Testis (tissue), 2 donors: ENCODE measurements at regions not wholly inside any gene's neighbourhood (a gene's known extent, or its start where the extent isn't known, plus 50 kb on each side); places are given as distances from the start of the nearest gene placed in this dataset.

ENCODE experiments used
- POLR2A ChIP-seq: fragments of 450-650 bp; IDR thresholded peaks from one replicate; pipeline ENCODE4 v1.6.1; 2017; ENCODE audit warnings: antibody characterized with exemption, mild to moderate bottlenecking, moderate library complexity
- TF ChIP-seq, protein P1 (sequence below), 3 experiments: fragments of 450-650 bp in 2 of 3; fragments of 200-600 bp in 1 of 3; sonication (generic) in 1 of 3; IDR thresholded peaks; one replicate each; pipeline ENCODE4 v1.5.1; 2016 to 2019; ENCODE audit warnings: antibody characterized with exemption in 3 of 3, mild to moderate bottlenecking in 2 of 3, moderate library complexity in 1 of 3

DNA sequence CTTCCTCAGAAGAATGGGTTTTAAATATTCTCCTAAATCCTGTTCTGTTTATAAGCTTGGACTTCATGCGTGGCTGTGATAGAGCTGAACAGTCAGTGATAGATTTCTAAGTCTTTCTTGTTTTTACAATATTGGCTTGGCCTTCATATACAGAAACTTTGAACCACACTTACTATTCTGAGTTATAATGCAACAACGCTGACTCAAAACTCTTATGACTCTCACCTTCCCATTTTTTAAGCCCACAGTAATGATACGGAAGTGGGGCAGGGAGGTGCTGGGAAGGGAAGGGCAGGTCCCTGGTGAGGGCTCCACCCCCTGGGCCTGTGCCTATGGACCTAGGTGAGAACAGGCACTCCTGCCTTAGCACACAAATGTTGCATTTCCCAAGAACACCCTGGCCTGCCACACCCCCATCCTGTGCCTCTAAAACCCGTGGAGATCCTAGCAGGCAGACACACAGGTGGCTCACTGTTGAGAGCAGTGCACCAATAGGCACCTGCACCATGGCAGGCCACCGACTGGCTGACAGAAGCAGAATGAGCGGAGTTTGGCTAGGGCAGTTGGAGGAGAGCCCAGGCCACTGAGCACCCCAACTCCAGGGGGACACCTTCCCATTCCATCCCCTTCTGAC, 376.7 kb downstream of the GABRG2 start:
- TF ChIP-seq, protein P1, sequence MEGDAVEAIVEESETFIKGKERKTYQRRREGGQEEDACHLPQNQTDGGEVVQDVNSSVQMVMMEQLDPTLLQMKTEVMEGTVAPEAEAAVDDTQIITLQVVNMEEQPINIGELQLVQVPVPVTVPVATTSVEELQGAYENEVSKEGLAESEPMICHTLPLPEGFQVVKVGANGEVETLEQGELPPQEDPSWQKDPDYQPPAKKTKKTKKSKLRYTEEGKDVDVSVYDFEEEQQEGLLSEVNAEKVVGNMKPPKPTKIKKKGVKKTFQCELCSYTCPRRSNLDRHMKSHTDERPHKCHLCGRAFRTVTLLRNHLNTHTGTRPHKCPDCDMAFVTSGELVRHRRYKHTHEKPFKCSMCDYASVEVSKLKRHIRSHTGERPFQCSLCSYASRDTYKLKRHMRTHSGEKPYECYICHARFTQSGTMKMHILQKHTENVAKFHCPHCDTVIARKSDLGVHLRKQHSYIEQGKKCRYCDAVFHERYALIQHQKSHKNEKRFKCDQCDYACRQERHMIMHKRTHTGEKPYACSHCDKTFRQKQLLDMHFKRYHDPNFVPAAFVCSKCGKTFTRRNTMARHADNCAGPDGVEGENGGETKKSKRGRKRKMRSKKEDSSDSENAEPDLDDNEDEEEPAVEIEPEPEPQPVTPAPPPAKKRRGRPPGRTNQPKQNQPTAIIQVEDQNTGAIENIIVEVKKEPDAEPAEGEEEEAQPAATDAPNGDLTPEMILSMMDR (IDR thresholded peaks at IDR 0.05), result no peak
- TF ChIP-seq POLR2A, result no peak
